ENCODE measurements at regions not wholly inside any gene's neighbourhood (a gene's known extent, or its start where the extent isn't known, plus 50 kb on each side); places are given as distances from the start of the nearest gene placed in this dataset.
"Not testable (repeated sequence)": the region's sequence is repeated elsewhere in the genome, so short reads cannot be mapped to it uniquely, and the experiment has no call there.

DNA sequence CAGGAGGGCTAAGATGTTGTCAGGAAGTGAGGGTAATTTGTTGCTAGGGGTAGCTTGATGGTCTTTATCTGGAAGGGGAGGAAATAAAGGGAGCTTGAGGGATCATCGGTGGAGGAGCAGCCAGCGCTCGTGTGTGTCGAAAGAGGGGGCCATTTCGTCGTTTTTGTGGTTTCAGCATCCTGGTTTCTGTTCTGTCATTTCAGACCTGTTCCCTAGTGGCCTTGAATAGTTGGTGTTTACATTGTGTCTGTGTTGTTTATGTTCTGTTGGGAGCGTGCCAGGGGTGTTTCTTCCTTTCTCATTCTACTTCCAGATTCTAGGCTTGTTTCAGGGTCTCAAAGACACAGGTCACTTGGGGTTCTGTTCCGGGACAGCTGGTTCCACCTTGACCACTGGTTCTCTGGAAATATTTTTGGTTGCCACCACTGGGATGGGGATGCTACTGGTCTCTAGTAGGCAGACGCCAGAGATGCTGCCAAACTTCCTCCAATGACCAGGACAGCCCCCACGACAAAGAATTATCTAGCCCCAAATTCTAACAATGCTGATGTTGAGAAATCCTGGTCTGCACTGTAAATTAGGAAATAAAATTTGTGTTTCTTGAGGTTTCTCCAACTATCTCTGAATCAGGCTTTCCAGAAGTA is 113.9 kb upstream of the NAA20 start:
- DNase-seq: no peak

DNA sequence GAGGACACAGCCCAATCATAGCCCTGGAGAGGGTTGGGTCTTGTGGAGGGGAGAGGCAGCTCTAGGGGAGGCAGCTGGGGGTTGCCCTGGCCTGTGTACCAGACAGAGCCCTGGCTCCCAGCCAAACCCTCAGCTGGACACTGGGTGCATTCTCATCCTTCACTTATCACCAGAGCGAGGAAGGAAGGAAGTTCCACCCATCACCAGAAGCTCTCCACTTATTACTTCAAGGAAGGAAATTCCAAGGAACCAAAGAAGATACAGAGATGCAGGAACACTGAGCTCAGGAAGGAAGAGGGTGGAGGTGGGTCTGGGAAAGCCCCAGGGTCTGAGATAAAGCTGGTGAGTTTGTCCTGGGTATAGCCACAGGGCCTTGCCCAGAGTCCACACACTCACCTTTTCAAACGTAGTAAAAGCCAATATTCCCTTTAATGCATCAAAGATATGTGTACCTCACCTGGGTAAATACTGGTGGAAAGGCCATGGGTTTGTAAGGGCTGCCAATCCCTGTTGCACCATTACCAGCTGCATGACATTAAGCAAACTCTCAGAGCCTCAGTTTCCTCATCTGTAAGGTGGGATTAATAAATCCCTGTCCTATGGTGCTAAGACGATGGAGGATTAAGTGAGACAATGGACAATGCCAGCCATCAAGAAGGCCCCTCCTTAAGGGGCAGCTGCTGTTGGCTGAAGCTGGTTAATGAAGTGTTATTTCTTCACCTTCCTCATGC is 109.7 kb upstream of the NAA20 start:
- no peak for DNase-seq

DNA sequence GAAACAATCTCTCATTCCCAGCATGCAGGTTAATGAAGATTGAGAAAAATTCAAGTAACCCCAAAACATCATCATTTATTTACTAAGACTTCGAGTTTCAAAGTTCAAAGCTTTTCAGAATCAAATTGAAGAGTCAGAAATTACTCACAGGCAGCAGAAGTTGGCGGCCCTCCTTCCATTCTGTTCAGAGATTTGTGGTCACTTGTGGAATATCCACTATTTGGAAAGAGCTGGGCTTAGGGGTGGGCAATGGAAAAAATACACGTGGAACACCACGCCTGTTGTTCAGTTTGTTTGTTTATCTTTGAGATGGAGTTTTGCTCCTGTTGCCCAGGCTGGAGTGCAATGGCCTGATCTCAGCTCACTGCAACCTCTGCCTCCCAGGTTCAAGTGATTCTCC is 108.6 kb upstream of the NAA20 start:
- no peak for DNase-seq

- DNase-seq: no peak
Measured at GRCh38 chr20:19909725-19910124, 107.4 kb upstream of the NAA20 start.

DNA sequence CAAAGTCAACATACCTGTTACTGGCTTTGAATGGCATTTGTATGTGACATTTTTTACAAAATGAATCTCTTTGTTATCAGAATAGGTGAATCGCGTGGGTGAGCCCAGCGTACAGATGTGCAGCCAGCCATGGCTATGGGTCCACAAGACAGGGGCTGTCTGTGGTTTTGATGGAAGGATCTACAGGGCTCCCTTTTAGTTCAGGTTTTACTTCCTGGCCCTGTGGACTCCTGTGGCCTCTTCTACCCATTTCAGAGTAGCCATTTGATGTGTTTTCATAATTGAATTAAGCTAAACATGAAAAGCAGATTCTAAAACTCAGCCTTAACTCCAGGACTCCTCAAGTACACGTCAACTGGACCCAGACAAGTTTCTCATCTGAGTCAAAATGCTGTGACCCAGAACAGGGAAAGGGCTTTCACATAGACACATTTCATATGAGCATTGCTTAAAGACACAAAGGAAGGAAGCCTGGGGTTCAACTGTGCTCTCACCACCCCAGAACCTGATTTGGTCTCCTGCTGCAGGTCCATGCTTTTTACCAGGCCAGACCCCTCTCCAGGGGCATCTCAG is 105.3 kb upstream of the NAA20 start:
- DNase-seq: no peak

GRCh38 chr20:19913349-19913748 is 103.8 kb upstream of the NAA20 start:
- DNase-seq: no peak

GRCh38 chr20:19913927-19914614 is 103.1 kb upstream of the NAA20 start:
- DNase-seq: no peak

DNA sequence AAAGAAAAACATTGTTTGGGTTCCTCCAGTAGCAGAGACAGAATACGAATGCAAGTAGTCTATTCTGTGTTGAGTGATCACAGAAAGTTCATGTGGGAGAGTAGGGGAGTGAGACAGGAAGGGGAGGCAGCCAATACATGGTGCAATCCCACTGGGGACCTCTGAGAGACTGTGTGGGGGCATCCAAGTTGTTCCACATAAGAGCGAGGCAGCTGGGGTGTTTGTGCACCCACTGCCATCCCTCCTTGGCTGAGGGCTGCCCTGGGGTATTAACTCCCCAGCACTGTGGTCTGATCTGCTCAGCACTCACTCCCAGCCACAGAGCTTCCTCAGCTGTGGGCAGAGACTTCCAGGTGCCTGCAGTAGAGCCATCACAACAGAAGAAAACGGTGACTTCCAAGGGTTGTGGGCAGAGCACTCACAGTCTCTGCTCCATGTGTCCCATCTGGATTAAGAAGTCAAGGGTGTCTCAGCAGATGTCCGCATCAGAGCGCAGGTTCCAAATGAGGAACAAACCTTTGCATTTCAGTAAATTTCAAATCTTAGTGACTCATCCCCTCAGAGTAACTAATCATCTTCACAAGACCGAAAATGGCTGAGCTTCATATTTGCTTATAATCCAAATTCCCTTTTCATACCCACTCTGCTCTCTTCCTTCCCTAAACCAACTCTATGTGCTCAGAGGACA is 101.9 kb upstream of the NAA20 start:
- DNase-seq: no peak

- DNase-seq: no peak
Measured at GRCh38 chr20:19916531-19917485, 100.4 kb upstream of the NAA20 start.

- DNase-seq: no peak
Measured at GRCh38 chr20:19918965-19919329, 98.2 kb upstream of the NAA20 start.

- DNase-seq: no peak
Measured at GRCh38 chr20:19920381-19921138, 96.6 kb upstream of the NAA20 start.

GRCh38 chr20:19921284-19921793 is 95.8 kb upstream of the NAA20 start:
- DNase-seq: no peak

- DNase-seq: not testable (repeated sequence)
Measured at GRCh38 chr20:19921829-19922228, 95.3 kb upstream of the NAA20 start.

DNA sequence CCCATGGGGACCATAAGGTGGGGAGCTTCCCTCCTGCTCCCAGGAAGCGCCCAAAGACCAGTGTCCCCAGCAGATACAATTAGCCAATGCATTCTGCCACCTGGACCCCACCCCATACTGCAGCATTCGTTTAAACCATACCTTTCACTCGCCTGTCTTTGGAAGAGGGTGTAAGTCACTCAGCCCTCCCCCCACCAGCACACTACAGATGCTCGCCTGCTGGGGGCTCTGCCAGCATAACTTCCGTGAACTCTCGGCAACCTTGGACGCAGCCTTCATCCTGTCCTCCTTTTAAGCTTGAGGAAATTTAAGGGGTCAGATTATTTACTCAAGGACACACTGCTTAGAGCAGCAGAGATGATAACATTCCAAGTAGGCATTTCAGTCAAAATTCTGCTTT is 94.4 kb upstream of the NAA20 start:
- DNase-seq: no peak

- no peak for DNase-seq
Measured at GRCh38 chr20:19923762-19924161, 93.4 kb upstream of the NAA20 start.

DNA sequence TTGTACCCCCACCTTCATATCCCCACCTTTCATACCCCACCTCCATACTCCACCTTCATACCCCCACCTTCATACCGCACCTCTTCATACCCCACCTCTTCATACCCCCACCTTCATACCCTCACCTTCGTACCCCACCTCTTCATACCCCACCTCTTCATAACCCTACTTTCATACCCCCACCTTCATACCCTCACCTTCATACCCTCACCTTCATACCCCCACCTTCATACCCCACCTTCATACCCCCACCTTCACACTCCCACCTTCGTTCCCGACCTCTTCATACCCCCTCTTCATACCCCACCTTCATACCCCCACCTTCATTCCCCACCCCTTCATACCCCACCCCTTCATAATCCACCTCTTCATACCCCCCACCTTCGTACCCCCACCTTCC is 92.9 kb upstream of the NAA20 start:
- no peak for DNase-seq

DNA sequence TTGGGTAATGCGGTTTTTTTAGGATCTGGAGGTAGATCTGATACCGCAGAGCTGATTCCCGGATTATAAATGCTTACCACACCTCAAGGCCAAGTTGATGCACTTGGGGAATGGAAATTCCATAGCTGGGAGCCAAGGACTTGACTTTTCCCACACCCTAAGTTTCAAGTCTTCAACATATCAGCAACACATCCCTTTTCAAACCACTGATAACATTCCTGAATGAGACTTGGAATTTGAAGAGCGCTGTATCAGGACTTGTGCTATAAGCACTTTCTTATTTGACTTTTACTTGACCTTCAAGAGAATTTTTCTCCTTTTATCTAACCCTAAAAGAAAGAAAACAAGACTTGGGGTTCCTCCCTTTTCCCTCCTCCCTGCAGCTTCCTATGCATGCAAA is 90.6 kb upstream of the NAA20 start:
- DNase-seq: no peak

DNA sequence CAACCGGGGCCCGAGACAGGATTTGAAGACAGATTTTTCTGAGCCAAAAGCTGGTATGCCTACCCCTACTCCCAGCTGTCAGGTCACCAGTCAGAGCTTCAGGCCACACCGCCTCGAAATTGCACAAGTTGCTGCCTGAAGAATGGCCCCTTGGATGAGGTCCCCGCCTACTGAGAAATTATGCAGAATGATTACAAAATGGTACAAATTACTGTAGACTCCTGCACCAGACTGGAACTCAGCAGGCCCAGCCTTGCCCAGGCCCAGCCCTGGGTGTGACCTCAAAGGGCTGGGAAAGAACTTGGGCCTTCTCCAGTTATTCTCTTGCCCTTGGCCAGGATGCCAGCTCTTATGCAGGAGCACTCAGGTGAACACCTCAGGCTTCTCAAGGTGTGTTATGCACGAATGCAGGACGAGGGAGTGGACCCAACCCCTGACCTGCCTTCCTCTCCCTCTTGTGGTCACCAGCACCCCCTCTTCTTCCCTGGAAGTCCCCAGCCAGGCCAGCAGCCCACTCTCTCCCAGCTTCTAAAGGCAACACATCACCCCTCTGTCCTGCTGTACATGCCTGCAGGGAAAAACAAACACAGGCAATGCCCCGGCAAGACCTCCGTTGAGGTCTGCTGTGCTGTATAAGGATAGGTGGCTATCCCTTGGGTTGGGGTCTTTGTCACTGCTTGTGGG is 88.7 kb upstream of the NAA20 start:
- no peak for DNase-seq

DNA sequence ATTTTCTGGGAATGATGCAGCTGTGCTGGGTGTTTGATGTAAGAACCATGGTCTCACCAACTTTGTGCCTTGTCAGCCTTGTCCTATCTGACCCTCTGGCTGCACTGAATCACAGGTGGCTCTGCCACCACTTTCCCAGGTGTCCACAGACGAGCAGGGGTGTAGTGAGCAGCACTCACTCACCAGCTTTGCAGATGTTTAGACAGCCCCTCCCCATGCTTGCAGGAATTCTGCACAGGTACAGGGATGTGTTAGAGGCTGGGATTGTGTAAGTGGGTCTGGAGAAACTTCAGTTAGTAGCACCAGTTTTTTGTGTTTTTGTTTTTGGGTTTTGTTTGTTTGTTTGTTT is 88.2 kb upstream of the NAA20 start:
- DNase-seq: no peak

GRCh38 chr20:19929481-19930145 is 87.5 kb upstream of the NAA20 start:
- DNase-seq: no peak

Data from NCI-H510A (cell line).